ENCODE measurements at regions not wholly inside any gene's neighbourhood (a gene's known extent, or its start where the extent isn't known, plus 50 kb on each side); places are given as distances from the start of the nearest gene placed in this dataset.

GRCh38 chr3:34258271-34258998 is 460.0 kb downstream of the PDCD6IP start:
- Histone ChIP-seq H2AFZ (ENCODE audit: low read depth) (no peak overlapping the region), H3K27ac (no peak overlapping the region), H3K27me3 (ENCODE audit: insufficient read depth, low read depth) (no peaks in the 10 kb centered on the region), H3K4me2 (no peak overlapping the region), H3K79me2 (ENCODE audit: insufficient read depth, low read depth) (no peaks in the 10 kb centered on the region), H4K20me1 (ENCODE audit: insufficient read depth) (no peaks in the 10 kb centered on the region), H3K4me3 (IDR thresholded peaks at IDR 0.05; ENCODE audit: insufficient read depth, low read depth, low read length) (no peak overlapping the region), H3K9ac (no peak overlapping the region), H3K36me3 (ENCODE audit: insufficient read depth) (no peaks in the 10 kb centered on the region), H3K4me1 (ENCODE audit: low read depth, poor library complexity, severe bottlenecking) (no peaks in the 10 kb centered on the region)
- no peak for TF ChIP-seq CTCF (conservative IDR thresholded peaks at IDR 0.05; ENCODE audit: low read depth, low read length)

GRCh38 chr3:34260271-34261000 is 462.0 kb downstream of the PDCD6IP start:
- Histone ChIP-seq H3K27ac (no peak overlapping the region), H3K4me3 (IDR thresholded peaks at IDR 0.05; ENCODE audit: insufficient read depth, low read depth, low read length) (no peak overlapping the region), H3K4me2 (no peak overlapping the region), H4K20me1 (ENCODE audit: insufficient read depth) (no peaks in the 10 kb centered on the region), H3K36me3 (ENCODE audit: insufficient read depth) (no peaks in the 10 kb centered on the region), H3K79me2 (ENCODE audit: insufficient read depth, low read depth) (no peaks in the 10 kb centered on the region), H3K27me3 (ENCODE audit: insufficient read depth, low read depth) (no peaks in the 10 kb centered on the region), H3K9ac (no peak overlapping the region), H2AFZ (ENCODE audit: low read depth) (peak overlapping the region; percentile 7; the same call in 1 of the 2 replicates), H3K4me1 (ENCODE audit: low read depth, poor library complexity, severe bottlenecking) (no peaks in the 10 kb centered on the region)
- TF ChIP-seq CTCF (conservative IDR thresholded peaks at IDR 0.05; ENCODE audit: low read depth, low read length): peak; percentile 65

GRCh38 chr3:34261001-34261385 is 462.6 kb downstream of the PDCD6IP start:
- Histone ChIP-seq H3K4me2 (no peak overlapping the region), H3K79me2 (ENCODE audit: insufficient read depth, low read depth) (no peaks in the 10 kb centered on the region), H3K4me3 (IDR thresholded peaks at IDR 0.05; ENCODE audit: insufficient read depth, low read depth, low read length) (no peak overlapping the region), H3K27ac (no peak overlapping the region), H2AFZ (ENCODE audit: low read depth) (peak overlapping the region; percentile 7; the same call in 1 of the 2 replicates), H4K20me1 (ENCODE audit: insufficient read depth) (no peaks in the 10 kb centered on the region), H3K4me1 (ENCODE audit: low read depth, poor library complexity, severe bottlenecking) (no peaks in the 10 kb centered on the region), H3K36me3 (ENCODE audit: insufficient read depth) (no peaks in the 10 kb centered on the region), H3K27me3 (ENCODE audit: insufficient read depth, low read depth) (no peaks in the 10 kb centered on the region), H3K9ac (no peak overlapping the region)
- no peak for TF ChIP-seq CTCF (conservative IDR thresholded peaks at IDR 0.05; ENCODE audit: low read depth, low read length)

GRCh38 chr3:34263101-34263621 is 464.7 kb downstream of the PDCD6IP start:
- H2AFZ ChIP-seq (ENCODE audit: low read depth): no peak overlapping the region
- no peak overlapping the region for H3K4me2 ChIP-seq
- TF ChIP-seq CTCF (conservative IDR thresholded peaks at IDR 0.05; ENCODE audit: low read depth, low read length): no peak
- no peaks in the 10 kb centered on the region for H3K36me3 ChIP-seq (ENCODE audit: insufficient read depth)
- no peak overlapping the region for H3K4me3 ChIP-seq (IDR thresholded peaks at IDR 0.05; ENCODE audit: insufficient read depth, low read depth, low read length)
- H4K20me1 ChIP-seq (ENCODE audit: insufficient read depth): no peaks in the 10 kb centered on the region
- no peaks in the 10 kb centered on the region for H3K79me2 ChIP-seq (ENCODE audit: insufficient read depth, low read depth)
- H3K9ac ChIP-seq: no peak overlapping the region
- H3K27me3 ChIP-seq (ENCODE audit: insufficient read depth, low read depth): no peaks in the 10 kb centered on the region
- no peaks in the 10 kb centered on the region for H3K4me1 ChIP-seq (ENCODE audit: low read depth, poor library complexity, severe bottlenecking)
- H3K27ac ChIP-seq: no peak overlapping the region

All from KMS-11 (cell line).